ENCODE measurements at regions not wholly inside any gene's neighbourhood (a gene's known extent, or its start where the extent isn't known, plus 50 kb on each side); places are given as distances from the start of the nearest gene placed in this dataset.
A peak's percentile ranks its signal among the peaks of the same experiment; 100 is the strongest.

DNA sequence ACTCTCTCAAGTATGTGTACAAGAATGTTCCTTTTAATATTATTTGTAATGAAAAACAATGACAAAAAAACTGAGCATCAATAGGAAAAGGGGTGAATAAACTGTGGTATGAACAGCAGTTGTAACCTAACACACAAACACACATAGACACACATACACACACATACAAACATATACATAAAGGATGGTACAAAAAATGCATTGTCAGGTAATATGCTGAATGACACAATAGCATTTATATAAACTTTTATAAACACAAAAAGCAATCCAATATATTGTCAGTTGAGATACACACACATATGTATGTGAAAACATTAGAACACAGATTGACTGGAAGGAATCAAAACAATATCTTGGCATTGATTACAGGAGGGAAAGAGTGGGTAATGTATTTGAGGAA, 227.0 kb upstream of the ISL1 start:
- no peak overlapping the region for H2AK5ac ChIP-seq (ENCODE audit: low read length, severe bottlenecking)
- no peak overlapping the region for H2BK12ac ChIP-seq (ENCODE audit: low read length in 2 of 2)
- no peak overlapping the region for H3K4me3 ChIP-seq (ENCODE audit: insufficient read depth in 1 of 2, low read depth in 1 of 2, low read length in 2 of 2)
- no peak overlapping the region for H3K23ac ChIP-seq (ENCODE audit: low read length in 2 of 2)
- no peak overlapping the region for H2BK120ac ChIP-seq (ENCODE audit: low read depth, low read length)
- no peak overlapping the region for H2BK15ac ChIP-seq (ENCODE audit: low read depth, poor library complexity, severe bottlenecking)
- peaks cover 9% of the 10 kb centered on the region for H3K9me3 ChIP-seq (ENCODE audit: control insufficient read depth, low read length)
- no peak overlapping the region for H3K14ac ChIP-seq (ENCODE audit: low read length in 2 of 2)
- H3K27ac ChIP-seq (ENCODE audit: low read length, poor library complexity, severe bottlenecking) = no peak overlapping the region
- H4K91ac ChIP-seq (ENCODE audit: low read length) = no peak overlapping the region
- no peaks in the 10 kb centered on the region for H3K4me1 ChIP-seq (ENCODE audit: control insufficient read depth, insufficient read depth, low read depth, low read length)
- H3K27me3 ChIP-seq (ENCODE audit: control insufficient read depth in 1 of 2, insufficient read depth in 1 of 2, low read length in 2 of 2) = no peaks in the 10 kb centered on the region
- H3K18ac ChIP-seq (ENCODE audit: low read depth in 1 of 2, low read length in 2 of 2) = no peak overlapping the region
- no peak overlapping the region for H4K8ac ChIP-seq (ENCODE audit: low read length)
- H3K36me3 ChIP-seq (ENCODE audit: control insufficient read depth in 1 of 2, insufficient read depth in 2 of 2, low read depth in 1 of 2, low read length in 2 of 2) = no peaks in the 10 kb centered on the region
- no peak overlapping the region for H2BK5ac ChIP-seq (ENCODE audit: low read depth, low read length, poor library complexity, severe bottlenecking)
- H3K4ac ChIP-seq (ENCODE audit: low read depth in 1 of 2, low read length in 2 of 2) = no peak overlapping the region
- no peak overlapping the region for H3K4me2 ChIP-seq (ENCODE audit: low read length, poor library complexity, severe bottlenecking)
- DNase-seq = no peak
- H3K79me1 ChIP-seq (replicated peaks; ENCODE audit: low read length, poor library complexity, severe bottlenecking) = no peaks in the 10 kb centered on the region
- H2AFZ ChIP-seq (ENCODE audit: low read depth, low read length) = no peak overlapping the region
- no peak overlapping the region for H3K9ac ChIP-seq (ENCODE audit: low read length)

DNA sequence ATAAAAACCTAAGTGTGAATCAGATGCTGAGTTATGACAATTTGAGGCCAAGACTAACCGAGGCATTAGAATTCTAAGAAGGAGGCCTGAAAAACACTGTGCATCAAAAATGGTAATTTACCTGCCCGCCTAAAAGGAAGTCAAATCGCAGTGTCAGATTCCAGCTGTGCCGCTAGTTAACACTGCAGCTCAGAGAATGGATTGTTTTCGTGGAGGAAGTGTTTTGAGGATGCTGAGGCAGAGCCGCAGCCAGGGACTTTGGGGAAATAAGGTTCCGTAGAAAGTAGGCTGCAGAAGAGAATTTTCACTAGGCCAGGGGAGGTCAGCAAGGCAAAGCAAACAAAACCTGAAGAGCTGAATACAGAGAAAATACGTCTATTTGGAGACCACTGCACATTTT, 226.4 kb upstream of the ISL1 start:
- WGBS = 53% methylated on average over 8 of the region's 8 CpGs
- H3K27ac ChIP-seq (ENCODE audit: low read length, poor library complexity, severe bottlenecking) = no peak overlapping the region

GRCh38 chr5:51159164-51159563, 224.1 kb upstream of the ISL1 start:
- no peak for DNase-seq
- no peak overlapping the region for H3K4ac ChIP-seq (ENCODE audit: low read depth in 1 of 2, low read length in 2 of 2)
- no peak overlapping the region for H3K27ac ChIP-seq (ENCODE audit: low read length, poor library complexity, severe bottlenecking)
- H3K9me3 ChIP-seq (ENCODE audit: control insufficient read depth, low read length) = peaks cover 20% of the 10 kb centered on the region
- H2BK15ac ChIP-seq (ENCODE audit: low read depth, poor library complexity, severe bottlenecking) = no peak overlapping the region
- no peak overlapping the region for H4K8ac ChIP-seq (ENCODE audit: low read length)
- no peak overlapping the region for H2BK120ac ChIP-seq (ENCODE audit: low read depth, low read length)
- no peak overlapping the region for H3K9ac ChIP-seq (ENCODE audit: low read length)
- H2AK5ac ChIP-seq (ENCODE audit: low read length, severe bottlenecking) = no peak overlapping the region
- H3K4me2 ChIP-seq (ENCODE audit: low read length, poor library complexity, severe bottlenecking) = no peak overlapping the region
- H3K79me1 ChIP-seq (replicated peaks; ENCODE audit: low read length, poor library complexity, severe bottlenecking) = no peaks in the 10 kb centered on the region
- no peak overlapping the region for H3K23ac ChIP-seq (ENCODE audit: low read length in 2 of 2)
- WGBS = 92% methylated on average over 5 of the region's 5 CpGs
- H3K36me3 ChIP-seq (ENCODE audit: control insufficient read depth in 1 of 2, insufficient read depth in 2 of 2, low read depth in 1 of 2, low read length in 2 of 2) = no peaks in the 10 kb centered on the region
- no peak overlapping the region for H2AFZ ChIP-seq (ENCODE audit: low read depth, low read length)
- H3K4me1 ChIP-seq (ENCODE audit: control insufficient read depth, insufficient read depth, low read depth, low read length) = no peaks in the 10 kb centered on the region
- no peak overlapping the region for H2BK5ac ChIP-seq (ENCODE audit: low read depth, low read length, poor library complexity, severe bottlenecking)
- no peak overlapping the region for H3K4me3 ChIP-seq (ENCODE audit: insufficient read depth in 1 of 2, low read depth in 1 of 2, low read length in 2 of 2)
- H3K18ac ChIP-seq (ENCODE audit: low read depth in 1 of 2, low read length in 2 of 2) = no peak overlapping the region
- H3K14ac ChIP-seq (ENCODE audit: low read length in 2 of 2) = no peak overlapping the region
- H3K27me3 ChIP-seq (ENCODE audit: control insufficient read depth in 1 of 2, insufficient read depth in 1 of 2, low read length in 2 of 2) = no peaks in the 10 kb centered on the region
- no peak overlapping the region for H4K91ac ChIP-seq (ENCODE audit: low read length)
- H2BK12ac ChIP-seq (ENCODE audit: low read length in 2 of 2) = no peak overlapping the region

More for the DNA sequence above, 226.4 kb upstream of the ISL1 start:
- H3K4me2 ChIP-seq (ENCODE audit: low read length, poor library complexity, severe bottlenecking) = no peak overlapping the region
- H2BK12ac ChIP-seq (ENCODE audit: low read length in 2 of 2) = no peak overlapping the region
- H3K27me3 ChIP-seq (ENCODE audit: control insufficient read depth in 1 of 2, insufficient read depth in 1 of 2, low read length in 2 of 2) = no peaks in the 10 kb centered on the region
- H3K9ac ChIP-seq (ENCODE audit: low read length) = no peak overlapping the region
- H2BK5ac ChIP-seq (ENCODE audit: low read depth, low read length, poor library complexity, severe bottlenecking) = no peak overlapping the region
- DNase-seq = no peak
- no peak overlapping the region for H2AK5ac ChIP-seq (ENCODE audit: low read length, severe bottlenecking)
- no peak overlapping the region for H3K14ac ChIP-seq (ENCODE audit: low read length in 2 of 2)
- H4K91ac ChIP-seq (ENCODE audit: low read length) = no peak overlapping the region
- no peak overlapping the region for H4K8ac ChIP-seq (ENCODE audit: low read length)
- H2BK15ac ChIP-seq (ENCODE audit: low read depth, poor library complexity, severe bottlenecking) = no peak overlapping the region
- no peak overlapping the region for H2AFZ ChIP-seq (ENCODE audit: low read depth, low read length)
- H3K4ac ChIP-seq (ENCODE audit: low read depth in 1 of 2, low read length in 2 of 2) = no peak overlapping the region
- H3K23ac ChIP-seq (ENCODE audit: low read length in 2 of 2) = no peak overlapping the region
- H3K18ac ChIP-seq (ENCODE audit: low read depth in 1 of 2, low read length in 2 of 2) = no peak overlapping the region
- peaks cover 9% of the 10 kb centered on the region for H3K9me3 ChIP-seq (ENCODE audit: control insufficient read depth, low read length)
- no peak overlapping the region for H2BK120ac ChIP-seq (ENCODE audit: low read depth, low read length)
- no peaks in the 10 kb centered on the region for H3K36me3 ChIP-seq (ENCODE audit: control insufficient read depth in 1 of 2, insufficient read depth in 2 of 2, low read depth in 1 of 2, low read length in 2 of 2)
- no peaks in the 10 kb centered on the region for H3K79me1 ChIP-seq (replicated peaks; ENCODE audit: low read length, poor library complexity, severe bottlenecking)
- H3K4me3 ChIP-seq (ENCODE audit: insufficient read depth in 1 of 2, low read depth in 1 of 2, low read length in 2 of 2) = no peak overlapping the region
- no peaks in the 10 kb centered on the region for H3K4me1 ChIP-seq (ENCODE audit: control insufficient read depth, insufficient read depth, low read depth, low read length)

- no peak overlapping the region for H4K8ac ChIP-seq (ENCODE audit: low read length)
- H3K9me3 ChIP-seq (ENCODE audit: control insufficient read depth, low read length) = peaks cover 20% of the 10 kb centered on the region
- 43% methylated on average over 2 of the region's 2 CpGs for WGBS
- no peaks in the 10 kb centered on the region for H3K79me1 ChIP-seq (replicated peaks; ENCODE audit: low read length, poor library complexity, severe bottlenecking)
- H3K4me2 ChIP-seq (ENCODE audit: low read length, poor library complexity, severe bottlenecking) = no peak overlapping the region
- DNase-seq = no peak
- no peak overlapping the region for H2BK120ac ChIP-seq (ENCODE audit: low read depth, low read length)
- no peak overlapping the region for H3K4me3 ChIP-seq (ENCODE audit: insufficient read depth in 1 of 2, low read depth in 1 of 2, low read length in 2 of 2)
- no peak overlapping the region for H4K91ac ChIP-seq (ENCODE audit: low read length)
- H3K23ac ChIP-seq (ENCODE audit: low read length in 2 of 2) = no peak overlapping the region
- H2BK5ac ChIP-seq (ENCODE audit: low read depth, low read length, poor library complexity, severe bottlenecking) = no peak overlapping the region
- no peak overlapping the region for H2AK5ac ChIP-seq (ENCODE audit: low read length, severe bottlenecking)
- H2BK15ac ChIP-seq (ENCODE audit: low read depth, poor library complexity, severe bottlenecking) = no peak overlapping the region
- no peaks in the 10 kb centered on the region for H3K4me1 ChIP-seq (ENCODE audit: control insufficient read depth, insufficient read depth, low read depth, low read length)
- no peak overlapping the region for H3K9ac ChIP-seq (ENCODE audit: low read length)
- H2BK12ac ChIP-seq (ENCODE audit: low read length in 2 of 2) = no peak overlapping the region
- no peaks in the 10 kb centered on the region for H3K27me3 ChIP-seq (ENCODE audit: control insufficient read depth in 1 of 2, insufficient read depth in 1 of 2, low read length in 2 of 2)
- no peak overlapping the region for H3K4ac ChIP-seq (ENCODE audit: low read depth in 1 of 2, low read length in 2 of 2)
- H3K36me3 ChIP-seq (ENCODE audit: control insufficient read depth in 1 of 2, insufficient read depth in 2 of 2, low read depth in 1 of 2, low read length in 2 of 2) = no peaks in the 10 kb centered on the region
- no peak overlapping the region for H3K18ac ChIP-seq (ENCODE audit: low read depth in 1 of 2, low read length in 2 of 2)
- H3K14ac ChIP-seq (ENCODE audit: low read length in 2 of 2) = peak overlapping the region in 1 of 2 experiments; percentile 20
- H2AFZ ChIP-seq (ENCODE audit: low read depth, low read length) = no peak overlapping the region
- no peak overlapping the region for H3K27ac ChIP-seq (ENCODE audit: low read length, poor library complexity, severe bottlenecking)
Observed at GRCh38 chr5:51159606-51160005, 223.6 kb upstream of the ISL1 start.
